ENCODE measurements at regions not wholly inside any gene's neighbourhood (a gene's known extent, or its start where the extent isn't known, plus 50 kb on each side); places are given as distances from the start of the nearest gene placed in this dataset.

DNA sequence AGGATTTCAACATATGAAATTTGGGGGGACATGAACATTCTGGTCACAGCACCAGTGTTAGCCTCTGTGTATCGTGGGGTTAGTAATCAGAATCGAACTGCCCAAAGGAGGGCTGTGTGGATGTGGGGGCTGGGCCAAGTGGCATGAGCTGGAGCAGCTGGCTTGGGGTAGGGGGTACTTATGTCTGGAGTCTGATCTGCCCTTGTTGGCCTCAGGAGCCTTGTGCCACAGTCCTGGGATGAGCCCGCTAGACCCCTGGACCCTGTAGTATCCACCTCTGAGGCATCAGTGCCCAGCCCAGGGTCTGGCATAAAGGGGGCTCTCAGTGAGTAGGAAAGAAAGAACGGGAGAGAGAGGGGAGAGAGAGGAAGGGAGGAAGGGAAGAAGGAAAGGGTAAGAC is 67.3 kb downstream of the LRRC32 start:
- TF ChIP-seq ZNF8 (CRISPR knock-in tag; IDR thresholded peaks at IDR 0.05), result no peak
- no peak for TF ChIP-seq RARB (CRISPR knock-in tag; IDR thresholded peaks at IDR 0.05)
- TF ChIP-seq OSR1 (CRISPR knock-in tag; IDR thresholded peaks at IDR 0.05), result no peak
- no peak for TF ChIP-seq SNAI2 (CRISPR knock-in tag; IDR thresholded peaks at IDR 0.05)
- no peak for TF ChIP-seq BACH2 (CRISPR knock-in tag; IDR thresholded peaks at IDR 0.05; ENCODE audit: borderline replicate concordance)
- TF ChIP-seq ESRRG (CRISPR knock-in tag; IDR thresholded peaks at IDR 0.05), result no peak
- no peak for TF ChIP-seq ZC3H10 (CRISPR knock-in tag; IDR thresholded peaks at IDR 0.05)
- no peak for TF ChIP-seq CREB5 (CRISPR knock-in tag; IDR thresholded peaks at IDR 0.05; ENCODE audit: low read depth)
- no peak for TF ChIP-seq ZFP30 (CRISPR knock-in tag; IDR thresholded peaks at IDR 0.05)
- no peak for TF ChIP-seq ARNTL (CRISPR knock-in tag; IDR thresholded peaks at IDR 0.05; ENCODE audit: borderline replicate concordance, low read depth)
- no peak for TF ChIP-seq ZNF565 (CRISPR knock-in tag; conservative IDR thresholded peaks at IDR 0.05; ENCODE audit: low read depth)
- TF ChIP-seq, protein P1, sequence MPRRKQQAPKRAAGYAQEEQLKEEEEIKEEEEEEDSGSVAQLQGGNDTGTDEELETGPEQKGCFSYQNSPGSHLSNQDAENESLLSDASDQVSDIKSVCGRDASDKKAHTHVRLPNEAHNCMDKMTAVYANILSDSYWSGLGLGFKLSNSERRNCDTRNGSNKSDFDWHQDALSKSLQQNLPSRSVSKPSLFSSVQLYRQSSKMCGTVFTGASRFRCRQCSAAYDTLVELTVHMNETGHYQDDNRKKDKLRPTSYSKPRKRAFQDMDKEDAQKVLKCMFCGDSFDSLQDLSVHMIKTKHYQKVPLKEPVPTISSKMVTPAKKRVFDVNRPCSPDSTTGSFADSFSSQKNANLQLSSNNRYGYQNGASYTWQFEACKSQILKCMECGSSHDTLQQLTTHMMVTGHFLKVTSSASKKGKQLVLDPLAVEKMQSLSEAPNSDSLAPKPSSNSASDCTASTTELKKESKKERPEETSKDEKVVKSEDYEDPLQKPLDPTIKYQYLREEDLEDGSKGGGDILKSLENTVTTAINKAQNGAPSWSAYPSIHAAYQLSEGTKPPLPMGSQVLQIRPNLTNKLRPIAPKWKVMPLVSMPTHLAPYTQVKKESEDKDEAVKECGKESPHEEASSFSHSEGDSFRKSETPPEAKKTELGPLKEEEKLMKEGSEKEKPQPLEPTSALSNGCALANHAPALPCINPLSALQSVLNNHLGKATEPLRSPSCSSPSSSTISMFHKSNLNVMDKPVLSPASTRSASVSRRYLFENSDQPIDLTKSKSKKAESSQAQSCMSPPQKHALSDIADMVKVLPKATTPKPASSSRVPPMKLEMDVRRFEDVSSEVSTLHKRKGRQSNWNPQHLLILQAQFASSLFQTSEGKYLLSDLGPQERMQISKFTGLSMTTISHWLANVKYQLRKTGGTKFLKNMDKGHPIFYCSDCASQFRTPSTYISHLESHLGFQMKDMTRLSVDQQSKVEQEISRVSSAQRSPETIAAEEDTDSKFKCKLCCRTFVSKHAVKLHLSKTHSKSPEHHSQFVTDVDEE (CRISPR knock-in tag; IDR thresholded peaks at IDR 0.05), result no peak
- no peak for TF ChIP-seq ZNF70 (CRISPR knock-in tag; IDR thresholded peaks at IDR 0.05)

Data from SK-N-SH treated with all-trans-retinoic acid at 6 μM for 48 hours (cell line).